ENCODE measurements at regions not wholly inside any gene's neighbourhood (a gene's known extent, or its start where the extent isn't known, plus 50 kb on each side); places are given as distances from the start of the nearest gene placed in this dataset.
"Not testable (repeated sequence)": the region's sequence is repeated elsewhere in the genome, so short reads cannot be mapped to it uniquely, and the experiment has no call there.

GRCh38 chr6:114830515-114830914 lies 487.7 kb upstream of the HS3ST5 start:
- no peak overlapping the region for H3K4me3 Mint-ChIP-seq
- TF ChIP-seq CTCF (conservative IDR thresholded peaks at IDR 0.05) = no peak
- no peaks in the 10 kb centered on the region for H3K36me3 Mint-ChIP-seq (ENCODE audit: low read depth)
- no peak overlapping the region for H3K27ac Mint-ChIP-seq (ENCODE audit: unreplicated experiment)
- H3K27me3 Mint-ChIP-seq (ENCODE audit: low read depth) = no peaks in the 10 kb centered on the region
- no peaks in the 10 kb centered on the region for H3K9me3 Mint-ChIP-seq
- H3K4me1 Mint-ChIP-seq = no peaks in the 10 kb centered on the region
- no peak for DNase-seq (ENCODE audit: low read depth, low spot score)

DNA sequence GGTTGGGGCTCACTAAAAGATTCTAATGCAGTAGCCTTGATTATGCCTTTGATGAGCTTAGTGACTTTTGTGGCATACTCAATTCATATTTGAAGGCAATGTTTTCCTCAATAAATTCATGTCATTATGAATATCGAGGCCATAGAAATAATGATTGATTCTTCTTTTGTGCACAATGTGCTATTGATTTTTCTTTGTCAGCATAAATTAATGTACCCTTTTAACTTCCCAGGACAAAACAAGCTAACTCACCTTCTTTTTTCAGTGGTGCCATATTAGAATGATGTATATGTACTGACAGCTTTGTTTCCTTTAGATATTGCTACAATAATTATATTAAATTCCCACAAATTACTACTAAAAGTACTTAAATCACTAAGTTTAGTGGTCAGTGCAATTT lies 484.3 kb upstream of the HS3ST5 start:
- H3K27me3 Mint-ChIP-seq (ENCODE audit: low read depth) = no peaks in the 10 kb centered on the region
- H3K27ac Mint-ChIP-seq (ENCODE audit: unreplicated experiment) = no peak overlapping the region
- H3K9me3 Mint-ChIP-seq = no peaks in the 10 kb centered on the region
- no peak overlapping the region for H3K4me3 Mint-ChIP-seq
- no peaks in the 10 kb centered on the region for H3K4me1 Mint-ChIP-seq
- DNase-seq (ENCODE audit: low read depth, low spot score) = no peak
- no peaks in the 10 kb centered on the region for H3K36me3 Mint-ChIP-seq (ENCODE audit: low read depth)
- no peak for TF ChIP-seq CTCF (conservative IDR thresholded peaks at IDR 0.05)

- no peaks in the 10 kb centered on the region for H3K27me3 Mint-ChIP-seq (ENCODE audit: low read depth)
- H3K4me1 Mint-ChIP-seq = no peaks in the 10 kb centered on the region
- no peaks in the 10 kb centered on the region for H3K36me3 Mint-ChIP-seq (ENCODE audit: low read depth)
- no peak for TF ChIP-seq CTCF (conservative IDR thresholded peaks at IDR 0.05)
- no peaks in the 10 kb centered on the region for H3K9me3 Mint-ChIP-seq
- H3K27ac Mint-ChIP-seq (ENCODE audit: unreplicated experiment) = no peak overlapping the region
- DNase-seq (ENCODE audit: low read depth, low spot score) = no peak
- H3K4me3 Mint-ChIP-seq = no peak overlapping the region
These were observed 481.6 kb upstream of the HS3ST5 start for GRCh38 chr6:114824409-114824808.

GRCh38 chr6:114816678-114817077 lies 473.9 kb upstream of the HS3ST5 start:
- Mint-ChIP-seq H3K4me1 (no peaks in the 10 kb centered on the region), H3K9me3 (peaks cover 3% of the 10 kb centered on the region), H3K27ac (ENCODE audit: unreplicated experiment) (no peak overlapping the region), H3K4me3 (no peak overlapping the region), H3K27me3 (ENCODE audit: low read depth) (no peaks in the 10 kb centered on the region), H3K36me3 (ENCODE audit: low read depth) (no peaks in the 10 kb centered on the region)
- no peak for DNase-seq (ENCODE audit: low read depth, low spot score)
- no peak for TF ChIP-seq CTCF (conservative IDR thresholded peaks at IDR 0.05)

DNA sequence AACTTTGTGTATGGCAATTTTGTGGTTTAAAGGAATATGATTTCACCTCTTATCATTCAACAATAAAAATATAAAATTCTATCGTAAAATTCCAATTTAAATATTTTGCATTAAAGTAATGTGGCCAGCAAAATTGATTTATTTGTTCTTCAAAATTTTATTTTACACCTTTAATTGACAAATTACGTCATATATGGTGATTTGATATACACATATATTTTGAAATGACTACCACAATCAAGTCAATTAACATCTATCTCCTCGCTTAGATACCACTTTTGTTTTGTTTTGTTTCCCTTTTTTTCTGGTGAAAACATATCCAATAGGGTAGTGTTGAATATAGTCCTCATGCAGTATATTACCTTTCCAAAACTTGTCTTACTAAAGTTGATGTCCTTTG lies 467.6 kb upstream of the HS3ST5 start:
- H3K36me3 Mint-ChIP-seq (ENCODE audit: low read depth) = peaks cover 2% of the 10 kb centered on the region
- peaks cover 5% of the 10 kb centered on the region for H3K9me3 Mint-ChIP-seq
- H3K4me3 Mint-ChIP-seq = no peak overlapping the region
- no peaks in the 10 kb centered on the region for H3K27me3 Mint-ChIP-seq (ENCODE audit: low read depth)
- H3K27ac Mint-ChIP-seq (ENCODE audit: unreplicated experiment) = no peak overlapping the region
- TF ChIP-seq CTCF (conservative IDR thresholded peaks at IDR 0.05) = no peak
- H3K4me1 Mint-ChIP-seq = no peaks in the 10 kb centered on the region
- DNase-seq (ENCODE audit: low read depth, low spot score) = no peak

GRCh38 chr6:114805426-114805825 lies 462.6 kb upstream of the HS3ST5 start:
- DNase-seq (ENCODE audit: low read depth, low spot score); H3K36me3 Mint-ChIP-seq (ENCODE audit: low read depth); H3K27ac Mint-ChIP-seq (ENCODE audit: unreplicated experiment); H3K9me3 Mint-ChIP-seq; H3K4me3 Mint-ChIP-seq; H3K4me1 Mint-ChIP-seq; H3K27me3 Mint-ChIP-seq (ENCODE audit: low read depth): not testable (repeated sequence)

Data from neural crest cell (in vitro differentiated cells).